ENCODE measurements at regions not wholly inside any gene's neighbourhood (a gene's known extent, or its start where the extent isn't known, plus 50 kb on each side); places are given as distances from the start of the nearest gene placed in this dataset.

GRCh38 chr4:89531932-89532640 is 224.5 kb upstream of the GPRIN3 start:
- H3K27ac Mint-ChIP-seq (ENCODE audit: unreplicated experiment), result no peak overlapping the region
- no peaks in the 10 kb centered on the region for H3K9me3 Mint-ChIP-seq (ENCODE audit: unreplicated experiment)
- no peaks in the 10 kb centered on the region for H3K4me1 Mint-ChIP-seq (ENCODE audit: unreplicated experiment)
- TF ChIP-seq CTCF (IDR thresholded peaks at IDR 0.05), result no peak
- H3K36me3 Mint-ChIP-seq (ENCODE audit: unreplicated experiment), result no peaks in the 10 kb centered on the region
- no peak for DNase-seq (ENCODE audit: extremely low spot score, unreplicated experiment)
- H3K27me3 Mint-ChIP-seq (ENCODE audit: unreplicated experiment), result no peaks in the 10 kb centered on the region
- no peak overlapping the region for H3K4me3 Mint-ChIP-seq (ENCODE audit: unreplicated experiment)

GRCh38 chr4:89528526-89529133 is 221.0 kb upstream of the GPRIN3 start:
- Mint-ChIP-seq H3K4me1 (ENCODE audit: unreplicated experiment) (no peaks in the 10 kb centered on the region), H3K27me3 (ENCODE audit: unreplicated experiment) (no peaks in the 10 kb centered on the region), H3K4me3 (ENCODE audit: unreplicated experiment) (no peak overlapping the region), H3K36me3 (ENCODE audit: unreplicated experiment) (no peaks in the 10 kb centered on the region), H3K27ac (ENCODE audit: unreplicated experiment) (no peak overlapping the region), H3K9me3 (ENCODE audit: unreplicated experiment) (no peaks in the 10 kb centered on the region)
- DNase-seq (ENCODE audit: extremely low spot score, unreplicated experiment), result no peak
- no peak for TF ChIP-seq CTCF (IDR thresholded peaks at IDR 0.05)

DNA sequence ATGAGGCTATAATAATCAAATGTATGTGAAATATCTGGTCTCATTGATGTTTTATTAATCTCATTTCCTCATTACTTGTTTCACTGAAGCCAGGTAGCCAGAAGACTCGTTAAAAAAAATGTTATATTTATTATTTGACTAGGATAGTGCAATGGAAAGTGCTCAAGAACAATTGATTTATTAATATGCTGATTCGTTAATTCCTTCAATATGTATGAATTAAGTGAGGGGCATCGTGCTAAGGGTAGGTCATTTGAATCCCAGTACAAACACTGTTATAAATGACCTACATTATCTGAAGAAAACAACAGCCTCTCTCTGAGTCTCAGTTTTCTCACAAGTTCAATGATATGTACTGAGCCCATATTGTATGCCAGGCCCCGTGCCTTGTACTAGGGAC is 214.2 kb upstream of the GPRIN3 start:
- Mint-ChIP-seq H3K4me1 (ENCODE audit: unreplicated experiment) (no peaks in the 10 kb centered on the region), H3K9me3 (ENCODE audit: unreplicated experiment) (no peaks in the 10 kb centered on the region), H3K4me3 (ENCODE audit: unreplicated experiment) (no peak overlapping the region), H3K27ac (ENCODE audit: unreplicated experiment) (no peak overlapping the region), H3K36me3 (ENCODE audit: unreplicated experiment) (no peaks in the 10 kb centered on the region), H3K27me3 (ENCODE audit: unreplicated experiment) (peaks cover 16% of the 10 kb centered on the region)
- DNase-seq (ENCODE audit: extremely low spot score, unreplicated experiment), result no peak
- no peak for TF ChIP-seq CTCF (IDR thresholded peaks at IDR 0.05)

GRCh38 chr4:89519771-89520320 is 212.2 kb upstream of the GPRIN3 start:
- H3K27ac Mint-ChIP-seq (ENCODE audit: unreplicated experiment), result no peak overlapping the region
- no peaks in the 10 kb centered on the region for H3K9me3 Mint-ChIP-seq (ENCODE audit: unreplicated experiment)
- DNase-seq (ENCODE audit: extremely low spot score, unreplicated experiment), result no peak
- no peaks in the 10 kb centered on the region for H3K36me3 Mint-ChIP-seq (ENCODE audit: unreplicated experiment)
- no peaks in the 10 kb centered on the region for H3K4me1 Mint-ChIP-seq (ENCODE audit: unreplicated experiment)
- no peak overlapping the region for H3K4me3 Mint-ChIP-seq (ENCODE audit: unreplicated experiment)
- peaks cover 19% of the 10 kb centered on the region for H3K27me3 Mint-ChIP-seq (ENCODE audit: unreplicated experiment)
- no peak for TF ChIP-seq CTCF (IDR thresholded peaks at IDR 0.05)

- Mint-ChIP-seq H3K4me3 (ENCODE audit: unreplicated experiment) (no peak overlapping the region), H3K27me3 (ENCODE audit: unreplicated experiment) (peaks cover 25% of the 10 kb centered on the region), H3K36me3 (ENCODE audit: unreplicated experiment) (no peaks in the 10 kb centered on the region), H3K4me1 (ENCODE audit: unreplicated experiment) (no peaks in the 10 kb centered on the region), H3K9me3 (ENCODE audit: unreplicated experiment) (no peaks in the 10 kb centered on the region), H3K27ac (ENCODE audit: unreplicated experiment) (no peak overlapping the region)
- no peak for TF ChIP-seq CTCF (IDR thresholded peaks at IDR 0.05)
- no peak for DNase-seq (ENCODE audit: extremely low spot score, unreplicated experiment)
Measured at GRCh38 chr4:89518259-89518658, 210.7 kb upstream of the GPRIN3 start.

Measured in osteocyte (in vitro differentiated cells).